SH-SY5Y (cell line): ENCODE measurements at regions not wholly inside any gene's neighbourhood (a gene's known extent, or its start where the extent isn't known, plus 50 kb on each side); places are given as distances from the start of the nearest gene placed in this dataset.

ENCODE experiments used
- GATA2 ChIP-seq: IDR thresholded peaks from 2 replicates; pipeline ENCODE4 v1.6.1; 2011; ENCODE audit warnings: mild to moderate bottlenecking, low read depth, low read length
- GATA3 ChIP-seq: IDR thresholded peaks from 2 replicates; pipeline ENCODE4 v1.6.1; 2011; ENCODE audit warnings: low read depth, mild to moderate bottlenecking, low read length, moderate library complexity

- no peak for TF ChIP-seq GATA3
- TF ChIP-seq GATA2, result no peak
Measured at GRCh38 chr11:109109571-109110315, 312.2 kb upstream of the C11orf87 start.

GRCh38 chr11:109112261-109112660 is 309.7 kb upstream of the C11orf87 start:
- peak; percentile 49; the same call in 1 of the 2 replicates for TF ChIP-seq GATA2
- TF ChIP-seq GATA3, result peak; percentile 33; the same call in 1 of the 2 replicates

- TF ChIP-seq GATA3 (no peak), GATA2 (no peak; the same call in 1 of the 2 replicates)
Measured at GRCh38 chr11:109112821-109113280, 309.1 kb upstream of the C11orf87 start.

GRCh38 chr11:109120341-109120740 is 301.6 kb upstream of the C11orf87 start:
- TF ChIP-seq GATA2, result no peak
- TF ChIP-seq GATA3, result no peak

- no peak for TF ChIP-seq GATA2
- TF ChIP-seq GATA3, result no peak
Measured at GRCh38 chr11:109121173-109121932, 300.6 kb upstream of the C11orf87 start.

GRCh38 chr11:109123816-109124787 is 297.9 kb upstream of the C11orf87 start:
- TF ChIP-seq GATA2 (no peak), GATA3 (no peak)

- no peak for TF ChIP-seq GATA3
- no peak for TF ChIP-seq GATA2
Measured at GRCh38 chr11:109130910-109131309, 291.1 kb upstream of the C11orf87 start.

- TF ChIP-seq GATA2, result no peak
- no peak for TF ChIP-seq GATA3
Measured at GRCh38 chr11:109132539-109132938, 289.5 kb upstream of the C11orf87 start.

- TF ChIP-seq GATA2 (no peak), GATA3 (no peak)
Measured at GRCh38 chr11:109133159-109133558, 288.8 kb upstream of the C11orf87 start.

GRCh38 chr11:109135627-109136026 is 286.4 kb upstream of the C11orf87 start:
- TF ChIP-seq GATA3 (no peak), GATA2 (no peak)

- no peak for TF ChIP-seq GATA2
- TF ChIP-seq GATA3, result no peak
Measured at GRCh38 chr11:109138196-109138595, 283.8 kb upstream of the C11orf87 start.

GRCh38 chr11:109140426-109140825 is 281.6 kb upstream of the C11orf87 start:
- no peak for TF ChIP-seq GATA2
- no peak for TF ChIP-seq GATA3

GRCh38 chr11:109140857-109141515 is 281.0 kb upstream of the C11orf87 start:
- TF ChIP-seq GATA3, result no peak
- no peak for TF ChIP-seq GATA2
